HCT116 (cell line): ENCODE measurements at regions not wholly inside any gene's neighbourhood (a gene's known extent, or its start where the extent isn't known, plus 50 kb on each side); places are given as distances from the start of the nearest gene placed in this dataset.

ENCODE experiments used
- ATAC-seq: fragments of 200-7000 bp; cut with Tn5 transposase; 2 replicates; pipeline ENCODE4 v1.9.1; 2020; ENCODE audit warnings: mild to moderate bottlenecking, moderate library complexity
- BruUV-seq: library from RNA; stranded (reverse); fragments of 400-500 nt; replicated peaks from 2 replicates; lab custom pipeline; 2021; lab: Mats Ljungman, UMichigan
- CTCF ChIA-PET: fragments of 300-600 bp; sonication (Branson Sonifier 250); formaldehyde crosslinking; loops from one replicate; lab custom pipeline; 2021; ENCODE audit warnings: antibody characterized with exemption; lab: Charles Lee
- POLR2A ChIA-PET: fragments of 300-600, 350-600 bp; sonication (Branson Sonifier 250); formaldehyde crosslinking; loops from one replicate; lab custom pipeline; 2021; ENCODE audit warnings: antibody characterized with exemption; lab: Charles Lee
- RAD21 ChIA-PET, 2 experiments: fragments of 300-600 bp; sonication (Branson Sonifier 250); formaldehyde crosslinking; loops; one replicate each; lab custom pipeline; 2023; ENCODE audit warnings: low total read pairs in 2 of 2; ENCODE audit not compliant: uncharacterized antibody in 2 of 2, unreplicated experiment in 2 of 2, low non-redundant PET in 1 of 2; lab: Charles Lee
- DNase-seq: peaks from one replicate; pipeline ENCODE4 v3.0.0-alpha.2; 2010; ENCODE audit warnings: low read depth, low spot score
- H2AFZ ChIP-seq: fragments of 200-600 bp; shearing (Covaris generic), sonication (generic); 2 replicates; pipeline ENCODE4 v1.6.1; 2017; ENCODE audit warnings: low read depth, mixed run types, mixed read lengths, antibody characterized with exemption, low read length; ENCODE audit not compliant: poor library complexity, severe bottlenecking
- H3K27ac ChIP-seq: 2 replicates; pipeline ENCODE4 v1.5.1; 2012; ENCODE audit warnings: low read depth, low read length
- H3K27me3 ChIP-seq: fragments of 200-600 bp; sonication (generic); 2 replicates; pipeline ENCODE4 v1.6.1; 2016; ENCODE audit warnings: mixed run types, low read length, mixed read lengths; ENCODE audit not compliant: insufficient read depth
- H3K36me3 ChIP-seq, 2 experiments: fragments of 200-500 bp in 1 of 2; fragments of 200-600 bp in 1 of 2; sonication (Bioruptor generic) in 1 of 2; sonication (generic) in 1 of 2; 2 replicates each; pipeline versions ENCODE4 v1.5.1 to v1.6.1; 2014 to 2016; ENCODE audit warnings: low read length in 2 of 2, inconsistent platforms in 1 of 2, mixed read lengths in 1 of 2, mixed run types in 1 of 2; ENCODE audit not compliant: insufficient read depth in 2 of 2, control insufficient read depth in 1 of 2
- H3K4me1 ChIP-seq, 2 experiments: fragments of 200-600 bp in 1 of 2; sonication (generic) in 1 of 2; 2 replicates each; pipeline versions ENCODE4 v1.5.1 to v1.6.1; 2012 to 2017; ENCODE audit warnings: low read length in 2 of 2, inconsistent platforms in 1 of 2, mild to moderate bottlenecking in 1 of 2, mixed read lengths in 1 of 2, mixed run types in 1 of 2, moderate library complexity in 1 of 2; ENCODE audit not compliant: insufficient read depth in 2 of 2, control insufficient read depth in 1 of 2
- H3K4me2 ChIP-seq: fragments of 200-600 bp; sonication (generic); 2 replicates; pipeline ENCODE4 v1.6.1; 2017; ENCODE audit warnings: mixed run types, low read length, mixed read lengths
- H3K4me3 ChIP-seq, 2 experiments: fragments of 200-600 bp in 1 of 2; sonication (generic) in 1 of 2; replicated peaks in 1 of 2; 2 replicates each; pipeline ENCODE4 v1.5.1; 2011 to 2016; ENCODE audit warnings: low read length in 2 of 2, control low read depth in 1 of 2, low read depth in 1 of 2, mild to moderate bottlenecking in 1 of 2, mixed read lengths in 1 of 2, mixed run types in 1 of 2
- H3K79me2 ChIP-seq: fragments of 200-600 bp; sonication (generic); 2 replicates; pipeline ENCODE4 v1.6.1; 2017; ENCODE audit warnings: mild to moderate bottlenecking, mixed run types, low read length, moderate library complexity, mixed read lengths; ENCODE audit not compliant: insufficient read depth
- H3K9ac ChIP-seq: fragments of 200-600 bp; sonication (generic); 2 replicates; pipeline ENCODE4 v1.6.1; 2016; ENCODE audit warnings: low read length, mixed read lengths
- H3K9me2 ChIP-seq: fragments of 200-600 bp; sonication (generic), shearing (Covaris generic); 2 replicates; pipeline ENCODE4 v1.6.1; 2017; ENCODE audit warnings: mixed run types, mild to moderate bottlenecking, moderate library complexity; ENCODE audit not compliant: insufficient read depth
- H3K9me3 ChIP-seq, 2 experiments: fragments of 200-500 bp in 1 of 2; fragments of 200-600 bp in 1 of 2; sonication (Bioruptor generic) in 1 of 2; sonication (generic) in 1 of 2; 2 replicates each; pipeline ENCODE4 v1.6.1; 2014 to 2017; ENCODE audit warnings: low read length in 2 of 2, mixed read lengths in 2 of 2, inconsistent platforms in 1 of 2, low read depth in 1 of 2, mild to moderate bottlenecking in 1 of 2, mixed run types in 1 of 2, moderate library complexity in 1 of 2; ENCODE audit not compliant: control insufficient read depth in 1 of 2, insufficient read depth in 1 of 2
- H4K20me1 ChIP-seq: fragments of 200-600 bp; sonication (generic), shearing (Covaris generic); 2 replicates; pipeline ENCODE4 v1.6.1; 2017; ENCODE audit warnings: mixed run types, mild to moderate bottlenecking, moderate library complexity; ENCODE audit not compliant: insufficient read depth
- ATF3 ChIP-seq: IDR thresholded peaks from 2 replicates; pipeline ENCODE4 v1.6.1; 2012
- CEBPB ChIP-seq: IDR thresholded peaks from 2 replicates; pipeline ENCODE4 v1.6.1; 2012; ENCODE audit warnings: low read depth
- EGR1 ChIP-seq: IDR thresholded peaks from 2 replicates; pipeline ENCODE4 v1.6.1; 2012; ENCODE audit warnings: low read depth
- ELF1 ChIP-seq: IDR thresholded peaks from 2 replicates; pipeline ENCODE4 v1.6.1; 2012; ENCODE audit warnings: low read depth, borderline replicate concordance
- EZH2 ChIP-seq: fragments of 200-600 bp; sonication (generic); IDR thresholded peaks from 2 replicates; pipeline ENCODE4 v1.6.1; 2017; ENCODE audit warnings: antibody characterized with exemption, mixed run types
- FOSL1 ChIP-seq: IDR thresholded peaks from 2 replicates; pipeline ENCODE4 v1.6.1; 2012; ENCODE audit warnings: low read depth
- JUND ChIP-seq: IDR thresholded peaks from 2 replicates; pipeline ENCODE4 v1.6.1; 2012
- MAX ChIP-seq: IDR thresholded peaks from 2 replicates; pipeline ENCODE4 v1.6.1; 2012
- RAD21 ChIP-seq: IDR thresholded peaks from 2 replicates; pipeline ENCODE4 v1.6.1; 2012; ENCODE audit warnings: low read depth, mild to moderate bottlenecking
- SIN3A ChIP-seq: IDR thresholded peaks from 2 replicates; pipeline ENCODE4 v1.6.1; 2012; ENCODE audit warnings: low read depth
- SRF ChIP-seq: IDR thresholded peaks from 2 replicates; pipeline ENCODE4 v1.6.1; 2012; ENCODE audit warnings: low read depth
- TCF7L2 ChIP-seq: IDR thresholded peaks from 2 replicates; pipeline ENCODE4 v1.7.0; 2011; ENCODE audit warnings: borderline replicate concordance, inconsistent platforms; ENCODE audit not compliant: insufficient read depth, insufficient read length; ENCODE audit errors: extremely low read depth
- YY1 ChIP-seq: IDR thresholded peaks from 2 replicates; pipeline ENCODE4 v1.6.1; 2011; ENCODE audit warnings: low read length, low read depth, moderate library complexity, mild to moderate bottlenecking; ENCODE audit not compliant: insufficient replicate concordance; ENCODE audit errors: extremely low read depth
- ZBTB33 ChIP-seq: IDR thresholded peaks from 2 replicates; pipeline ENCODE4 v1.6.1; 2011; ENCODE audit warnings: mild to moderate bottlenecking, low read length, moderate library complexity; ENCODE audit not compliant: insufficient replicate concordance; ENCODE audit errors: extremely low read depth
- ZFX ChIP-seq: fragments of 450-650 bp; IDR thresholded peaks from 2 replicates; pipeline ENCODE4 v1.6.1; 2017
- intact Hi-C: fragments of 100-400 bp; cut with micrococcal nuclease; formaldehyde crosslinking; loops from 2 replicates; pipeline ENCODE4 v1.10.0; 2022

GRCh38 chr10:55180357-55180756 lies 379.3 kb upstream of the PCDH15 start:
- Histone ChIP-seq H3K4me1 (no peaks in the 10 kb centered on the region), H3K9me2 (no peaks in the 10 kb centered on the region), H4K20me1 (no peaks in the 10 kb centered on the region), H3K4me2 (no peak overlapping the region), H3K9ac (no peak overlapping the region), H2AFZ (no peak overlapping the region), H3K27ac (no peak overlapping the region), H3K27me3 (no peaks in the 10 kb centered on the region), H3K4me3 (no peak overlapping the region), H3K36me3 (no peaks in the 10 kb centered on the region), H3K79me2 (no peaks in the 10 kb centered on the region), H3K9me3 (peaks cover 6 to 22% of the 10 kb centered on the region in 2 experiments; a peak in 2 of 4 replicates)
- DNase-seq (no peak), ATAC-seq (no peak)
- BruUV-seq = no TSS peak
- ChIA-PET CTCF (no interaction called here), RAD21 (no interaction called here), POLR2A (no interaction called here)
- intact Hi-C loops = no loop called here
- no peak for TF ChIP-seq EGR1
- no peak for TF ChIP-seq ZFX
- TF ChIP-seq ZBTB33 = no peak
- TF ChIP-seq MAX = no peak
- no peak for TF ChIP-seq CEBPB
- TF ChIP-seq RAD21 = no peak
- TF ChIP-seq ATF3 = no peak
- no peak for TF ChIP-seq ELF1

DNA sequence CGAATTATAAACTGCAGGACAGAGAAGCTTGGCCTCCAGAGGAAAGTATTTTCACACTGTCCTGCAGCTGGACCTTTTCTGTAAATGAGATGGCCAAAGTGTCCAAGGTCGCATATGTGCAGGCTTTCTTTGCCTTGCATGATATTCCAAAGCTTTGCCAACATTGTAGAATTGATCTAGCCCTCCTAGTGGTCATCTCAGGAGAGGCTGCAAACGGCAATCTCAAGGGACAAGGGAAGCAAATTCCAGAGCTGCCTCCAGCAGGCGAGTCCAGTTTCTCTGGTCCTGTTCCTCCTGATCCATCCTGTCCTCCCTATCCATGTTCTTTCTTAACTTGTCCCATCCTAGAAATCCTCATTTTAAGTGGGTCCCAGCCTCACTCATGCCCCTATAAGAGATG lies 373.4 kb upstream of the PCDH15 start:
- Histone ChIP-seq H3K4me1 (no peaks in the 10 kb centered on the region), H3K4me3 (no peak overlapping the region), H3K27me3 (no peaks in the 10 kb centered on the region), H3K79me2 (no peaks in the 10 kb centered on the region), H3K9me3 (peaks cover 6 to 11% of the 10 kb centered on the region in 2 experiments; a peak in 3 of 4 replicates), H3K9me2 (no peaks in the 10 kb centered on the region), H4K20me1 (no peaks in the 10 kb centered on the region), H2AFZ (no peak overlapping the region), H3K36me3 (no peaks in the 10 kb centered on the region), H3K27ac (no peak overlapping the region), H3K4me2 (no peak overlapping the region), H3K9ac (no peak overlapping the region)
- BruUV-seq = no TSS peak
- no peak for TF ChIP-seq ATF3
- no peak for TF ChIP-seq SIN3A
- no peak for TF ChIP-seq CEBPB
- TF ChIP-seq EZH2 = no peak
- no peak for TF ChIP-seq JUND
- no peak for TF ChIP-seq YY1
- TF ChIP-seq FOSL1 = no peak
- TF ChIP-seq TCF7L2 = no peak
- no peak for TF ChIP-seq SRF
- no peak for TF ChIP-seq RAD21
- ChIA-PET CTCF (no interaction called here), RAD21 (no interaction called here), POLR2A (no interaction called here)
- ATAC-seq (no peak), DNase-seq (no peak)
- intact Hi-C loops = no loop called here
